ENCODE measurements at regions not wholly inside any gene's neighbourhood (a gene's known extent, or its start where the extent isn't known, plus 50 kb on each side); places are given as distances from the start of the nearest gene placed in this dataset.

GRCh38 chr4:96170198-96170597, 330.3 kb downstream of the PDHA2 start:
- Mint-ChIP-seq H3K27me3 (ENCODE audit: low read depth in 3 of 3) (no peaks in the 10 kb centered on the region), H3K9me3 (peaks cover 4 to 9% (median 7%) of the 10 kb centered on the region in 7 donors), H3K36me3 (no peaks in the 10 kb centered on the region), H3K4me1 (no peaks in the 10 kb centered on the region), H3K27ac (no peak overlapping the region), H3K4me3 (no peak overlapping the region)
- Histone ChIP-seq H3K27me3 (ENCODE audit: control insufficient read depth in 2 of 2, insufficient read depth in 2 of 2, low read length in 2 of 2) (no peaks in the 10 kb centered on the region), H3K36me3 (replicated peaks in 1 of 2; ENCODE audit: control insufficient read depth in 1 of 2, insufficient read depth in 2 of 2, low read length in 2 of 2) (no peaks in the 10 kb centered on the region), H3K4me1 (ENCODE audit: control insufficient read depth in 1 of 2, insufficient read depth in 2 of 2, low read length in 2 of 2) (no peaks in the 10 kb centered on the region), H3K79me2 (ENCODE audit: insufficient read depth, low read length) (no peaks in the 10 kb centered on the region), H3K4me3 (replicated peaks in 1 of 3; ENCODE audit: low read depth in 2 of 3, low read length in 3 of 3) (no peak overlapping the region), H3K27ac (ENCODE audit: low read depth in 1 of 2, low read length in 2 of 2) (no peak overlapping the region), H3K4me2 (replicated peaks; ENCODE audit: extremely low read depth, low read length, poor library complexity, severe bottlenecking) (no peak overlapping the region), H3K9ac (ENCODE audit: insufficient read depth, low read length, poor library complexity, severe bottlenecking) (no peak overlapping the region), H4K20me1 (ENCODE audit: insufficient read depth, low read length) (no peaks in the 10 kb centered on the region), H2AFZ (ENCODE audit: insufficient read depth, low read depth, low read length, poor library complexity, severe bottlenecking) (no peak overlapping the region), H3K9me3 (replicated peaks in 1 of 2; ENCODE audit: control insufficient read depth in 1 of 2, insufficient read depth in 1 of 2, low read length in 2 of 2) (peaks cover 7 to 16% of the 10 kb centered on the region in 2 donors)
- intact Hi-C loops (cut with micrococcal nuclease), result no loop called here
- no peak for TF ChIP-seq CTCF (IDR thresholded peaks at IDR 0.05)
- 92% methylated on average over 11 of the region's 14 CpGs for WGBS (ENCODE audit: insufficient coverage)
- DNase-seq, result no peak

GRCh38 chr4:96173756-96174155, 333.9 kb downstream of the PDHA2 start:
- H3K79me2 ChIP-seq (ENCODE audit: insufficient read depth, low read length), result no peaks in the 10 kb centered on the region
- no peaks in the 10 kb centered on the region for H3K36me3 ChIP-seq (replicated peaks in 1 of 2; ENCODE audit: control insufficient read depth in 1 of 2, insufficient read depth in 2 of 2, low read length in 2 of 2)
- peaks cover 7 to 16% of the 10 kb centered on the region in 2 donors for H3K9me3 ChIP-seq (replicated peaks in 1 of 2; ENCODE audit: control insufficient read depth in 1 of 2, insufficient read depth in 1 of 2, low read length in 2 of 2)
- no peak for DNase-seq
- no peaks in the 10 kb centered on the region for H3K4me1 ChIP-seq (ENCODE audit: control insufficient read depth in 1 of 2, insufficient read depth in 2 of 2, low read length in 2 of 2)
- Mint-ChIP-seq H3K36me3 (no peaks in the 10 kb centered on the region), H3K9me3 (peaks cover 2 to 10% (median 7%) of the 10 kb centered on the region in 7 donors), H3K27ac (no peak overlapping the region), H3K4me3 (no peak overlapping the region), H3K27me3 (ENCODE audit: low read depth in 3 of 3) (no peaks in the 10 kb centered on the region), H3K4me1 (no peaks in the 10 kb centered on the region)
- intact Hi-C loops (cut with micrococcal nuclease), result no loop called here
- no peak overlapping the region for H2AFZ ChIP-seq (ENCODE audit: insufficient read depth, low read depth, low read length, poor library complexity, severe bottlenecking)
- no peaks in the 10 kb centered on the region for H4K20me1 ChIP-seq (ENCODE audit: insufficient read depth, low read length)
- WGBS (ENCODE audit: insufficient coverage), result no CpG with 5 or more reads among the region's 3 CpGs
- TF ChIP-seq CTCF (IDR thresholded peaks at IDR 0.05), result no peak
- no peak overlapping the region for H3K4me2 ChIP-seq (replicated peaks; ENCODE audit: extremely low read depth, low read length, poor library complexity, severe bottlenecking)
- H3K9ac ChIP-seq (ENCODE audit: insufficient read depth, low read length, poor library complexity, severe bottlenecking), result no peak overlapping the region
- no peak overlapping the region for H3K27ac ChIP-seq (ENCODE audit: low read depth in 1 of 2, low read length in 2 of 2)
- no peak overlapping the region for H3K4me3 ChIP-seq (replicated peaks in 1 of 3; ENCODE audit: low read depth in 2 of 3, low read length in 3 of 3)
- no peaks in the 10 kb centered on the region for H3K27me3 ChIP-seq (ENCODE audit: control insufficient read depth in 2 of 2, insufficient read depth in 2 of 2, low read length in 2 of 2)
